Endothelial cell of umbilical vein (primary cell): ENCODE measurements at regions not wholly inside any gene's neighbourhood (a gene's known extent, or its start where the extent isn't known, plus 50 kb on each side); places are given as distances from the start of the nearest gene placed in this dataset.
A peak's percentile ranks its signal among the peaks of the same experiment; 100 is the strongest.

Experiments used
- BruUV-seq: library from RNA; stranded (reverse); fragments of 400-500 nt; replicated peaks from 2 replicates; lab custom pipeline; 2021; lab: Mats Ljungman, UMichigan
- CTCF ChIA-PET: fragments of 300-600, 350-600 bp; sonication (Branson Sonifier 250); formaldehyde crosslinking; loops from one replicate; lab custom pipeline; 2021; ENCODE audit warnings: antibody characterized with exemption, inconsistent platforms; lab: Charles Lee
- POLR2A ChIA-PET: fragments of 300-600, 350-600 bp; sonication (Branson Sonifier 250); formaldehyde crosslinking; loops from one replicate; lab custom pipeline; 2021; ENCODE audit warnings: antibody characterized with exemption, inconsistent platforms; lab: Charles Lee
- DNase-seq: peaks from one replicate; pipeline ENCODE4 v3.0.0-alpha.2; 2011; ENCODE audit warnings: low read depth, low spot score
- FAIRE-seq: peaks from 2 replicates; lab custom pipeline; 2011; peaks lifted over from hg19 to GRCh38; lab: Jason Lieb, UNC
- H2AFZ ChIP-seq: 2 replicates; pipeline ENCODE4 v1.6.0; 2012; ENCODE audit warnings: low read depth, low read length, control low read depth, inconsistent platforms
- H3K27ac ChIP-seq: 2 replicates; pipeline ENCODE4 v1.5.1; 2011; ENCODE audit warnings: low read depth, mild to moderate bottlenecking, control low read depth, low read length, moderate library complexity; ENCODE audit not compliant: insufficient read depth
- H3K27me3 ChIP-seq, 2 experiments: 2 replicates each; pipeline versions ENCODE4 v1.6.0 to v1.6.1; 2011; ENCODE audit warnings: low read length in 2 of 2, mixed read lengths in 1 of 2; ENCODE audit not compliant: control insufficient read depth in 2 of 2, insufficient read depth in 2 of 2
- H3K36me3 ChIP-seq, 2 experiments: 2 replicates in 1 of 2; 3 replicates in 1 of 2; pipeline ENCODE4 v1.5.1; 2011; ENCODE audit warnings: low read length in 2 of 2, mild to moderate bottlenecking in 1 of 2, moderate library complexity in 1 of 2; ENCODE audit not compliant: control insufficient read depth in 2 of 2, insufficient read depth in 2 of 2; ENCODE audit errors: extremely low read depth in 1 of 2
- H3K4me1 ChIP-seq: 3 replicates; pipeline ENCODE4 v1.5.1; 2011; ENCODE audit warnings: mild to moderate bottlenecking, low read length; ENCODE audit not compliant: control insufficient read depth, insufficient read depth; ENCODE audit errors: extremely low read depth
- H3K4me2 ChIP-seq: 2 replicates; pipeline ENCODE4 v1.6.1; 2011; ENCODE audit warnings: low read length, control low read depth, mixed read lengths; ENCODE audit not compliant: insufficient read depth
- H3K4me3 ChIP-seq, 3 experiments: fragments of 200-600 bp in 1 of 3; sonication (generic), shearing (Covaris generic) in 1 of 3; replicated peaks in 1 of 3; 2 replicates each; pipeline ENCODE4 v1.5.1; 2011 to 2016; ENCODE audit warnings: control low read depth in 3 of 3, low read length in 3 of 3, mild to moderate bottlenecking in 2 of 3, inconsistent platforms in 1 of 3, low read depth in 1 of 3, moderate library complexity in 1 of 3; ENCODE audit not compliant: insufficient read depth in 1 of 3
- H3K79me2 ChIP-seq: 2 replicates; pipeline ENCODE4 v1.6.0; 2012; ENCODE audit warnings: low read length, inconsistent platforms; ENCODE audit not compliant: control insufficient read depth, insufficient read depth
- H3K9ac ChIP-seq: replicated peaks from 2 replicates; pipeline ENCODE3; 2011; ENCODE audit warnings: low read length, control low read depth; ENCODE audit not compliant: insufficient read depth; ENCODE audit errors: extremely low read depth
- H3K9me1 ChIP-seq: replicated peaks from 3 replicates; pipeline ENCODE4 v1.6.0; 2011; ENCODE audit warnings: mild to moderate bottlenecking, low read length; ENCODE audit not compliant: control insufficient read depth, insufficient read depth; ENCODE audit errors: extremely low read depth
- H3K9me3 ChIP-seq: replicated peaks from 2 replicates; pipeline ENCODE4 v1.5.1; 2012; ENCODE audit warnings: low read length, inconsistent platforms; ENCODE audit not compliant: control insufficient read depth, insufficient read depth
- H4K20me1 ChIP-seq: replicated peaks from 2 replicates; pipeline ENCODE3; 2011; ENCODE audit warnings: mild to moderate bottlenecking, low read length; ENCODE audit not compliant: control insufficient read depth, insufficient read depth; ENCODE audit errors: extremely low read depth
- FOS ChIP-seq: IDR thresholded peaks from 2 replicates; pipeline ENCODE4 v1.6.1; 2011; ENCODE audit warnings: mild to moderate bottlenecking, low read length, moderate library complexity, borderline replicate concordance; ENCODE audit not compliant: insufficient read depth
- GATA2 ChIP-seq: IDR thresholded peaks from 2 replicates; pipeline ENCODE4 v1.7.0; 2011; ENCODE audit warnings: low read depth, mild to moderate bottlenecking, moderate library complexity, mixed read lengths, low read length; ENCODE audit not compliant: insufficient read length, insufficient read depth
- JUN ChIP-seq: IDR thresholded peaks from 2 replicates; pipeline ENCODE4 v1.6.1; 2011; ENCODE audit warnings: borderline replicate concordance, low read depth; ENCODE audit not compliant: insufficient read length, insufficient read depth
- MYC ChIP-seq: IDR thresholded peaks from one replicate; pipeline ENCODE4 v1.6.1; 2011; ENCODE audit warnings: mild to moderate bottlenecking, low read depth, low read length
- POLR2AphosphoS5 ChIP-seq: IDR thresholded peaks from 2 replicates; pipeline ENCODE4 v1.6.1; 2012; ENCODE audit warnings: low read depth, mild to moderate bottlenecking, control low read depth, low read length, moderate library complexity; ENCODE audit not compliant: insufficient read depth
- dilution Hi-C: fragments of 300-500 bp; cut with MboI; formaldehyde crosslinking; loops from one replicate; pipeline ENCODE4 v1.15.0; 2019; ENCODE audit warnings: low sequenced_read_pairs; ENCODE audit not compliant: extremely low pct_ligation_motif_present
- intact Hi-C: fragments of 100-400 bp; cut with micrococcal nuclease; formaldehyde crosslinking; loops from one replicate; pipeline ENCODE4 v1.10.0; 2022
- TF ChIP-seq, protein P1 (sequence below): IDR thresholded peaks from 2 replicates; pipeline ENCODE4 v1.6.1; 2011; ENCODE audit not compliant: insufficient read depth, insufficient read length

DNA sequence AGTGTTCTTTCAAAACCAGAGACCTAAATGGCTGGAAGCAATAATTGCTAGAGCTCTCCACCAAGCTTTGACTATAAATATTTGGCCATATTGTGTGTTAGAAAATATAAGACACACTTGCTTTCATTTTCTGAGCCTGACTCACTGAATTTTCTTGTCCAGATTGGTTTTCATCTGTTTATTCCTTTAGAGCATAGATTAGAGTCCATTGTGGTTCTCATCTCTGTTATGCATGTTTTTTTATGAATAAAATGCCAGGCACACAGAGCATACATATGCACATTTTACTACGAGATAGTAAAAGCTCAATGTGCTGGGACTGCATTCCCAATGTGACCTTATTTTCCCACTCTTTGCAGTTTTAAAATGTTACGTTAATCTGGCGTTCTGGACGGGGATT lies 115.3 kb upstream of the MLIP start:
- no peak overlapping the region for H3K4me3 ChIP-seq
- TF ChIP-seq JUN (no peak), POLR2AphosphoS5 (no peak), FOS (no peak), MYC (no peak), GATA2 (no peak)
- TF ChIP-seq, protein P1, sequence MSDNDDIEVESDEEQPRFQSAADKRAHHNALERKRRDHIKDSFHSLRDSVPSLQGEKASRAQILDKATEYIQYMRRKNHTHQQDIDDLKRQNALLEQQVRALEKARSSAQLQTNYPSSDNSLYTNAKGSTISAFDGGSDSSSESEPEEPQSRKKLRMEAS: no peak
- DNase-seq: no peak
- H3K4me2 ChIP-seq: no peak overlapping the region
- POLR2A ChIA-PET: no interaction called here
- H3K36me3 ChIP-seq: no peaks in the 10 kb centered on the region
- intact Hi-C loops (no loop called here), dilution Hi-C loops (no loop called here)
- CTCF ChIA-PET: interaction anchor here (0.9 to 3.7 kb wide), 4 partner anchors 9 to 249 kb away, joined by 3 to 17 read pairs (median 5); no protein-coding TSS in a partner anchor
- FAIRE-seq: no peak
- H3K27ac ChIP-seq: no peak overlapping the region
- H3K27me3 ChIP-seq: no peaks in the 10 kb centered on the region
- H3K79me2 ChIP-seq: no peaks in the 10 kb centered on the region
- H3K9me1 ChIP-seq: no peaks in the 10 kb centered on the region
- H3K9me3 ChIP-seq: no peaks in the 10 kb centered on the region
- BruUV-seq: no TSS peak
- no peaks in the 10 kb centered on the region for H4K20me1 ChIP-seq
- no peaks in the 10 kb centered on the region for H3K4me1 ChIP-seq
- no peak overlapping the region for H3K9ac ChIP-seq
- no peak overlapping the region for H2AFZ ChIP-seq

DNA sequence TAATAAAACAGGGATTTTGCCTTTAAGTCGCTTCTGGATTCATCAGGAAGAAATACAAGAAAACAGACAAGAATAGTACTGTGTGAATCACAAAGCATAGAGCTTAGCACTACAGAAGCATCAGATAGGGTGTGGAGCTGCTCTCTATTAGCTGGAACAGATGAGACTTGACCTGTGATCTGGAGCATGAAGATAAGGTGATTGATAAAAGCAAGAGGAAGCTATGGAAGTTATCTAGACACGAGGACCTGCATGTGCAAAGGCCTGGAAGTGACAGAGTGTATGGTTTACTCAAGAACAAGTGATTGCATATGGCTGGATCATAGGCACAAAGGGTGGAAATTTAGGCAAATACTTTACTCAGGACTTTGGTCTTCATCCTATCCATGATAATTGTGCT lies 112.9 kb upstream of the MLIP start:
- H3K4me1 ChIP-seq: peaks cover 8% of the 10 kb centered on the region
- H3K27ac ChIP-seq: no peak overlapping the region
- no peak overlapping the region for H3K9ac ChIP-seq
- BruUV-seq: no TSS peak
- no peaks in the 10 kb centered on the region for H3K9me1 ChIP-seq
- TF ChIP-seq MYC: no peak
- TF ChIP-seq, protein P1: no peak
- TF ChIP-seq GATA2: peak; percentile 14
- no peak for TF ChIP-seq FOS
- no peaks in the 10 kb centered on the region for H3K79me2 ChIP-seq
- DNase-seq (peak; percentile 15), FAIRE-seq (no peak)
- no peaks in the 10 kb centered on the region for H3K27me3 ChIP-seq
- no peaks in the 10 kb centered on the region for H4K20me1 ChIP-seq
- dilution Hi-C loops (no loop called here), intact Hi-C loops (no loop called here)
- H3K9me3 ChIP-seq: no peaks in the 10 kb centered on the region
- no peaks in the 10 kb centered on the region for H3K36me3 ChIP-seq
- no peak overlapping the region for H3K4me2 ChIP-seq
- H3K4me3 ChIP-seq: no peak overlapping the region
- CTCF ChIA-PET: interaction anchor here (1.1 to 3.7 kb wide), 2 partner anchors 12 to 246 kb away, joined by 3 to 17 read pairs; no protein-coding TSS in a partner anchor
- POLR2A ChIA-PET: no interaction called here
- peak overlapping the region; percentile 2 for H2AFZ ChIP-seq
